SK-N-SH (cell line): ENCODE measurements at regions not wholly inside any gene's neighbourhood (a gene's known extent, or its start where the extent isn't known, plus 50 kb on each side); places are given as distances from the start of the nearest gene placed in this dataset.

Experiments
- CTCF ChIA-PET: fragments of 300-600, 350-600 bp; formaldehyde crosslinking; extraction: SDS; loops from one replicate; lab custom pipeline; 2021; lab: Yijun Ruan, JAX
- POLR2A ChIA-PET: fragments of 350-600 bp; sonication (Branson Sonifier 250); formaldehyde crosslinking; extraction: SDS; loops from one replicate; lab custom pipeline; 2020; ENCODE audit warnings: antibody characterized with exemption, inconsistent platforms; lab: Yijun Ruan, JAX
- DNase-seq: peaks from one replicate; pipeline ENCODE4 v3.0.0; 2012
- H2AFZ ChIP-seq: fragments of 200-600 bp; sonication (generic); 2 replicates; pipeline ENCODE4 v1.8.1; 2016; ENCODE audit warnings: antibody characterized with exemption, mild to moderate bottlenecking, low read depth
- H3F3A ChIP-seq: fragments of 200-600 bp; sonication (generic); replicated peaks from 2 replicates; pipeline ENCODE3; 2016; ENCODE audit warnings: antibody characterized with exemption, mild to moderate bottlenecking; ENCODE audit not compliant: insufficient read depth
- H3K27ac ChIP-seq, 2 experiments: fragments of 200-500 bp in 1 of 2; fragments of 200-600 bp in 1 of 2; sonication (Bioruptor generic) in 1 of 2; sonication (generic), shearing (Covaris generic) in 1 of 2; 2 replicates each; pipeline versions ENCODE4 v1.5.1 to v1.6.1; 2014 to 2016; ENCODE audit warnings: low read depth in 2 of 2, inconsistent platforms in 1 of 2, low read length in 1 of 2, mild to moderate bottlenecking in 1 of 2, mixed read lengths in 1 of 2
- H3K27me3 ChIP-seq: fragments of 200-600 bp; sonication (generic), shearing (Covaris generic); 2 replicates; pipeline ENCODE4 v1.6.1; 2016; ENCODE audit warnings: mixed run types; ENCODE audit not compliant: insufficient read depth
- H3K36me3 ChIP-seq, 2 experiments: fragments of 200-500 bp in 1 of 2; fragments of 200-600 bp in 1 of 2; sonication (Bioruptor generic) in 1 of 2; sonication (generic) in 1 of 2; replicated peaks in 1 of 2; 2 replicates each; pipeline versions ENCODE3 to v1.5.1; 2014 to 2016; ENCODE audit warnings: low read length in 1 of 2, mild to moderate bottlenecking in 1 of 2; ENCODE audit not compliant: insufficient read depth in 2 of 2, control insufficient read depth in 1 of 2
- H3K4me1 ChIP-seq, 2 experiments: fragments of 200-500 bp in 1 of 2; fragments of 200-600 bp in 1 of 2; sonication (Bioruptor generic) in 1 of 2; sonication (generic), shearing (Covaris generic) in 1 of 2; 2 replicates each; pipeline versions ENCODE4 v1.5.1 to v1.6.1; 2014 to 2016; ENCODE audit warnings: low read depth in 1 of 2, low read length in 1 of 2, mixed run types in 1 of 2; ENCODE audit not compliant: insufficient read depth in 2 of 2, control insufficient read depth in 1 of 2
- H3K4me2 ChIP-seq: fragments of 200-600 bp; sonication (generic), shearing (Covaris generic); 2 replicates; pipeline ENCODE4 v1.6.1; 2017; ENCODE audit warnings: mixed run types
- H3K4me3 ChIP-seq, 2 experiments: fragments of 200-500 bp in 1 of 2; fragments of 200-600 bp in 1 of 2; sonication (Bioruptor generic) in 1 of 2; sonication (generic), shearing (Covaris generic) in 1 of 2; 2 replicates each; pipeline versions ENCODE4 v1.5.1 to v1.8.1; 2014 to 2016; ENCODE audit warnings: low read depth in 2 of 2, inconsistent platforms in 1 of 2, low read length in 1 of 2, mild to moderate bottlenecking in 1 of 2, mixed read lengths in 1 of 2, moderate library complexity in 1 of 2
- H3K79me2 ChIP-seq: fragments of 200-600 bp; sonication (generic); 2 replicates; pipeline ENCODE4 v1.8.1; 2017; ENCODE audit warnings: mild to moderate bottlenecking; ENCODE audit not compliant: insufficient read depth
- H3K9ac ChIP-seq: fragments of 200-600 bp; sonication (generic); 2 replicates; pipeline ENCODE4 v1.6.1; 2017; ENCODE audit warnings: mixed run types
- H3K9me2 ChIP-seq: fragments of 200-600 bp; sonication (generic); 2 replicates; pipeline ENCODE4 v1.6.1; 2017; ENCODE audit warnings: mixed run types
- H3K9me3 ChIP-seq: fragments of 200-600 bp; sonication (generic); 2 replicates; pipeline ENCODE4 v1.6.1; 2017; ENCODE audit warnings: mixed run types, mild to moderate bottlenecking, moderate library complexity
- H4K20me1 ChIP-seq: fragments of 200-600 bp; sonication (generic); 2 replicates; pipeline ENCODE4 v1.6.1; 2017; ENCODE audit warnings: mild to moderate bottlenecking, mixed run types; ENCODE audit not compliant: insufficient read depth
- ELF1 ChIP-seq: IDR thresholded peaks from 2 replicates; pipeline ENCODE4 v1.4.0; 2012
- FOSL2 ChIP-seq: IDR thresholded peaks from 2 replicates; pipeline ENCODE4 v1.4.0; 2012; ENCODE audit warnings: low read depth, mild to moderate bottlenecking, moderate library complexity, borderline replicate concordance
- FOXJ3 ChIP-seq: sonication (generic); formaldehyde crosslinking; IDR thresholded peaks from 2 replicates; pipeline ENCODE4 v1.5.1; 2020; ENCODE audit warnings: mild to moderate bottlenecking, missing genetic modification reagents
- FOXM1 ChIP-seq: IDR thresholded peaks from 2 replicates; pipeline ENCODE4 v1.4.0; 2012; ENCODE audit warnings: low read depth, mild to moderate bottlenecking
- GATA2 ChIP-seq: sonication (generic); formaldehyde crosslinking; IDR thresholded peaks from 2 replicates; pipeline ENCODE4 v1.5.0; 2020; ENCODE audit warnings: mild to moderate bottlenecking, missing genetic modification reagents
- IRF3 ChIP-seq: fragments of 150-350 bp; IDR thresholded peaks from 2 replicates; pipeline ENCODE4 v1.6.1; 2016; ENCODE audit warnings: mild to moderate bottlenecking, low read depth, low read length
- JUND ChIP-seq: IDR thresholded peaks from 2 replicates; pipeline ENCODE4 v1.4.0; 2012
- MEF2A ChIP-seq: IDR thresholded peaks from 2 replicates; pipeline ENCODE4 v1.4.0; 2012; ENCODE audit warnings: low read depth, borderline replicate concordance
- POLR2AphosphoS5 ChIP-seq: IDR thresholded peaks from 2 replicates; pipeline ENCODE4 v1.6.1; 2012; ENCODE audit warnings: low read depth, low read length
- RCOR1 ChIP-seq: fragments of 150-350 bp; IDR thresholded peaks from 2 replicates; pipeline ENCODE4 v1.6.1; 2017; ENCODE audit warnings: antibody characterized with exemption, low read length
- RFX5 ChIP-seq: IDR thresholded peaks from 2 replicates; pipeline ENCODE4 v1.6.1; 2012; ENCODE audit warnings: mild to moderate bottlenecking, improper control_type of control experiment, low read length
- RXRA ChIP-seq: IDR thresholded peaks from 2 replicates; pipeline ENCODE4 v1.4.0; 2012; ENCODE audit warnings: low read depth, mild to moderate bottlenecking, borderline replicate concordance
- SMC3 ChIP-seq: IDR thresholded peaks from 2 replicates; pipeline ENCODE4 v1.6.1; 2012; ENCODE audit warnings: low read depth, low read length, improper control_type of control experiment
- TAF1 ChIP-seq: IDR thresholded peaks from 2 replicates; pipeline ENCODE4 v1.6.1; 2012; ENCODE audit warnings: low read depth, mild to moderate bottlenecking, low read length, moderate library complexity, borderline replicate concordance
- TCF12 ChIP-seq: IDR thresholded peaks from 2 replicates; pipeline ENCODE4 v1.4.0; 2012
- TEAD4 ChIP-seq: IDR thresholded peaks from 2 replicates; pipeline ENCODE4 v1.4.0; 2012; ENCODE audit warnings: mild to moderate bottlenecking, borderline replicate concordance; ENCODE audit not compliant: insufficient read depth
- USF1 ChIP-seq: IDR thresholded peaks from 2 replicates; pipeline ENCODE4 v1.4.0; 2012; ENCODE audit warnings: low read depth, borderline replicate concordance
- YY1 ChIP-seq: IDR thresholded peaks from 2 replicates; pipeline ENCODE4 v1.4.0; 2012; ENCODE audit warnings: low read depth, mild to moderate bottlenecking
- WGBS: methylation state at CpG from one replicate; pipeline ENCODE4 v1.1.6; 2017; ENCODE audit warnings: low lambda C conversion rate; 5-methylcytosine and 5-hydroxymethylcytosine counted together

DNA sequence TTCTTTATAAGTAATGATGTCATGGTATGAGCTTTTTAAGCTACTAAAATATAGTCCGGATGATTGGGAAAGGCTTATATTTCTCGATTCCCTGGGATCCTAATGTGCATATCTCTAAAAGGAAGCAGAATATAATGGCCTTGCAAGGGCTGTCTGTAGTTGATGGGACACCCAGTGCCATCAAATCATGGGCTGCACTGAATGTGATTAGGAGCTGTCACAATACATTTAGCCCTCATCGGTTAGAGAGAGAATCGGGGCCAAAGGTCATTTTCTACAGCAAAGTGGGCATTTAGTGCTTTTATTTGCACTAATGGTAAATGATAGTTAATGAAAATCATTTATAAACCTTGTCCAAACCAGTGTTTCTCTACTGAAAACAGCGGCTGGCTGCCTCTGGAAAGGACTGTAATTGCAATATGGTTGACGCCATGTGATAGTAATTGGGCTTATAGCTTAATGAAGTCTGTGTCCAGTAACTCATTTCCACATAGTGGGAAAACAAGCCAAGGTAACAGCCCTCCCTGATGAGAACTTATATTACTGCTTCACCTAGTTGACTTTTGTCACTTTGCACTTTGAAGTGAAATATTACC, 265.0 kb upstream of the AZI2 start:
- H3K9me3 ChIP-seq: no peaks in the 10 kb centered on the region
- no peak overlapping the region for H3K9ac ChIP-seq
- CTCF ChIA-PET: interaction anchor here (0.8 to 1.0 kb wide), 3 partner anchors 12 to 30 kb away, joined by 3 read pairs; no protein-coding TSS in a partner anchor
- no peaks in the 10 kb centered on the region for H3K79me2 ChIP-seq
- no peaks in the 10 kb centered on the region for H4K20me1 ChIP-seq
- no peak overlapping the region for H3K4me2 ChIP-seq
- no peaks in the 10 kb centered on the region for H3K27me3 ChIP-seq
- H3K36me3 ChIP-seq: no peaks in the 10 kb centered on the region
- H3F3A ChIP-seq: no peaks in the 10 kb centered on the region
- POLR2A ChIA-PET: no interaction called here
- no peak for DNase-seq
- H3K27ac ChIP-seq: no peak overlapping the region
- no peaks in the 10 kb centered on the region for H3K9me2 ChIP-seq
- H2AFZ ChIP-seq: no peak overlapping the region
- 61% methylated on average over 6 of the region's 6 CpGs for WGBS
- no peaks in the 10 kb centered on the region for H3K4me1 ChIP-seq
- TF ChIP-seq GATA2 (CRISPR knock-in tag) (no peak), FOXJ3 (CRISPR knock-in tag) (no peak)
- no peak overlapping the region for H3K4me3 ChIP-seq

- Histone ChIP-seq H2AFZ (no peak overlapping the region), H4K20me1 (no peaks in the 10 kb centered on the region), H3K9me3 (no peaks in the 10 kb centered on the region), H3F3A (no peaks in the 10 kb centered on the region), H3K4me2 (no peak overlapping the region), H3K79me2 (no peaks in the 10 kb centered on the region), H3K27me3 (no peaks in the 10 kb centered on the region), H3K9me2 (no peaks in the 10 kb centered on the region), H3K27ac (no peak overlapping the region), H3K36me3 (no peaks in the 10 kb centered on the region), H3K9ac (no peak overlapping the region), H3K4me1 (no peaks in the 10 kb centered on the region), H3K4me3 (no peak overlapping the region)
- ChIA-PET CTCF (interaction anchor here (1.4 kb wide), 1 partner anchor 15 kb away, joined by 3 read pairs; no protein-coding TSS in a partner anchor), POLR2A (no interaction called here)
- 39% methylated on average over 5 of the region's 5 CpGs for WGBS
- DNase-seq: no peak
- TF ChIP-seq FOXJ3 (CRISPR knock-in tag) (no peak), TEAD4 (no peak), SMC3 (no peak), TAF1 (no peak), YY1 (no peak), USF1 (no peak), FOSL2 (no peak), FOXM1 (no peak), ELF1 (no peak), TCF12 (no peak), IRF3 (no peak), MEF2A (no peak), POLR2AphosphoS5 (no peak), RFX5 (no peak), RXRA (no peak), RCOR1 (no peak), JUND (no peak), GATA2 (CRISPR knock-in tag) (no peak)
Observed at GRCh38 chr3:28615071-28615470, 266.4 kb upstream of the AZI2 start.
